ENCODE measurements at regions not wholly inside any gene's neighbourhood (a gene's known extent, or its start where the extent isn't known, plus 50 kb on each side); places are given as distances from the start of the nearest gene placed in this dataset.

- TF ChIP-seq USF1 (IDR thresholded peaks at IDR 0.05; ENCODE audit: borderline replicate concordance, low read depth) = no peak
- TF ChIP-seq RFX5 (IDR thresholded peaks at IDR 0.05; ENCODE audit: low read length) = no peak
- TF ChIP-seq JUND (IDR thresholded peaks at IDR 0.05) = no peak
- TF ChIP-seq FOSL2 (IDR thresholded peaks at IDR 0.05; ENCODE audit: borderline replicate concordance, low read depth) = no peak
- no peak for TF ChIP-seq NRF1 (IDR thresholded peaks at IDR 0.05; ENCODE audit: low read depth, low read length)
- no peak for TF ChIP-seq GATA2 (CRISPR knock-in tag; IDR thresholded peaks at IDR 0.05)
- TF ChIP-seq TEAD4 (IDR thresholded peaks at IDR 0.05; ENCODE audit: borderline replicate concordance, insufficient read depth) = no peak
Observed at GRCh38 chr4:66516940-66517339, 846.7 kb upstream of the EPHA5 start (continued).

- Histone ChIP-seq H3K79me2 (ENCODE audit: insufficient read depth) (no peaks in the 10 kb centered on the region), H3K4me3 (ENCODE audit: low read depth in 2 of 2, low read length in 1 of 2) (no peak overlapping the region), H3K9me3 (no peaks in the 10 kb centered on the region), H2AFZ (ENCODE audit: low read depth) (no peak overlapping the region), H3K36me3 (replicated peaks in 1 of 2; ENCODE audit: control insufficient read depth in 1 of 2, insufficient read depth in 2 of 2, low read length in 1 of 2) (no peaks in the 10 kb centered on the region), H3K9me2 (no peaks in the 10 kb centered on the region), H3K27ac (ENCODE audit: low read depth in 2 of 2, low read length in 1 of 2) (no peak overlapping the region), H3K9ac (no peak overlapping the region), H3K4me2 (no peak overlapping the region), H3F3A (replicated peaks; ENCODE audit: insufficient read depth) (no peaks in the 10 kb centered on the region), H3K27me3 (ENCODE audit: insufficient read depth) (no peaks in the 10 kb centered on the region), H3K4me1 (ENCODE audit: control insufficient read depth in 1 of 2, insufficient read depth in 2 of 2, low read depth in 1 of 2, low read length in 1 of 2) (no peaks in the 10 kb centered on the region), H4K20me1 (ENCODE audit: insufficient read depth) (no peaks in the 10 kb centered on the region)
- POLR2A ChIA-PET = no interaction called here
- TF ChIP-seq ZBTB33 (IDR thresholded peaks at IDR 0.05; ENCODE audit: borderline replicate concordance, low read depth) = no peak
- no peak for TF ChIP-seq RFX5 (IDR thresholded peaks at IDR 0.05; ENCODE audit: low read length)
- no peak for TF ChIP-seq TCF12 (IDR thresholded peaks at IDR 0.05)
- TF ChIP-seq TAF1 (IDR thresholded peaks at IDR 0.05; ENCODE audit: borderline replicate concordance, low read depth, low read length) = no peak
- TF ChIP-seq TEAD4 (IDR thresholded peaks at IDR 0.05; ENCODE audit: borderline replicate concordance, insufficient read depth) = no peak
- TF ChIP-seq POLR2AphosphoS5 (IDR thresholded peaks at IDR 0.05; ENCODE audit: low read depth, low read length) = no peak
- no peak for TF ChIP-seq CTCF (IDR thresholded peaks at IDR 0.05)
- no peak for TF ChIP-seq IRF3 (IDR thresholded peaks at IDR 0.05; ENCODE audit: low read depth, low read length)
- TF ChIP-seq PBX3 (IDR thresholded peaks at IDR 0.05) = no peak
- TF ChIP-seq EZH2phosphoT487 (IDR thresholded peaks at IDR 0.05; ENCODE audit: borderline replicate concordance, low read depth) = no peak
- no peak for TF ChIP-seq MEF2A (IDR thresholded peaks at IDR 0.05; ENCODE audit: borderline replicate concordance, low read depth)
- TF ChIP-seq GABPA (IDR thresholded peaks at IDR 0.05; ENCODE audit: low read depth) = no peak
- no peak for TF ChIP-seq MXI1 (IDR thresholded peaks at IDR 0.05; ENCODE audit: low read depth, low read length)
- WGBS (ENCODE audit: low lambda C conversion rate) = 8% methylated on average over 2 of the region's 2 CpGs
- CTCF ChIA-PET = no interaction called here
- DNase-seq = no peak
Observed at GRCh38 chr4:66506985-66507384, 836.7 kb upstream of the EPHA5 start.

Measured in SK-N-SH (cell line).